Loucy (cell line): ENCODE measurements at regions not wholly inside any gene's neighbourhood (a gene's known extent, or its start where the extent isn't known, plus 50 kb on each side); places are given as distances from the start of the nearest gene placed in this dataset.

Experiments
- CTCF ChIP-seq: fragments of 200-600 bp; sonication (generic); conservative IDR thresholded peaks from 2 replicates; pipeline ENCODE4 v1.5.1; 2014; ENCODE audit warnings: mild to moderate bottlenecking, antibody characterized with exemption, low read length
- EZH2phosphoT487 ChIP-seq: fragments of 200-600 bp; IDR thresholded peaks from 2 replicates; pipeline ENCODE4 v1.6.1; 2018; ENCODE audit warnings: antibody characterized with exemption, mild to moderate bottlenecking, moderate library complexity, borderline replicate concordance

GRCh38 chr12:91753649-91754048 is 392.0 kb downstream of the BTG1 start:
- TF ChIP-seq CTCF (no peak), EZH2phosphoT487 (no peak)
